IgD-negative memory B cell (primary cell): ENCODE measurements at regions not wholly inside any gene's neighbourhood (a gene's known extent, or its start where the extent isn't known, plus 50 kb on each side); places are given as distances from the start of the nearest gene placed in this dataset.

Source experiments
- H3K27ac Mint-ChIP-seq, 3 donors: one replicate each; pipeline ENCODE4 v1.8.0; 2020 to 2022; ENCODE audit warnings: mild to moderate bottlenecking in 3 of 3, mixed read lengths in 3 of 3, moderate library complexity in 1 of 3
- H3K27me3 Mint-ChIP-seq: one replicate; pipeline ENCODE4 v1.8.0; 2021; ENCODE audit warnings: mixed read lengths
- H3K36me3 Mint-ChIP-seq: one replicate; pipeline ENCODE4 v1.8.0; 2020; ENCODE audit warnings: mild to moderate bottlenecking, mixed read lengths
- H3K4me1 Mint-ChIP-seq, 3 donors: one replicate each; pipeline ENCODE4 v1.8.0; 2020 to 2022; ENCODE audit warnings: mixed read lengths in 3 of 3, mild to moderate bottlenecking in 1 of 3
- H3K4me3 Mint-ChIP-seq, 4 donors: one replicate each; pipeline ENCODE4 v1.8.0; 2020 to 2022; ENCODE audit warnings: mild to moderate bottlenecking in 4 of 4, mixed read lengths in 4 of 4, moderate library complexity in 3 of 4
- H3K9me3 Mint-ChIP-seq, 3 donors: one replicate each; pipeline ENCODE4 v1.8.0; 2020 to 2021; ENCODE audit warnings: mixed read lengths in 3 of 3, mild to moderate bottlenecking in 1 of 3

DNA sequence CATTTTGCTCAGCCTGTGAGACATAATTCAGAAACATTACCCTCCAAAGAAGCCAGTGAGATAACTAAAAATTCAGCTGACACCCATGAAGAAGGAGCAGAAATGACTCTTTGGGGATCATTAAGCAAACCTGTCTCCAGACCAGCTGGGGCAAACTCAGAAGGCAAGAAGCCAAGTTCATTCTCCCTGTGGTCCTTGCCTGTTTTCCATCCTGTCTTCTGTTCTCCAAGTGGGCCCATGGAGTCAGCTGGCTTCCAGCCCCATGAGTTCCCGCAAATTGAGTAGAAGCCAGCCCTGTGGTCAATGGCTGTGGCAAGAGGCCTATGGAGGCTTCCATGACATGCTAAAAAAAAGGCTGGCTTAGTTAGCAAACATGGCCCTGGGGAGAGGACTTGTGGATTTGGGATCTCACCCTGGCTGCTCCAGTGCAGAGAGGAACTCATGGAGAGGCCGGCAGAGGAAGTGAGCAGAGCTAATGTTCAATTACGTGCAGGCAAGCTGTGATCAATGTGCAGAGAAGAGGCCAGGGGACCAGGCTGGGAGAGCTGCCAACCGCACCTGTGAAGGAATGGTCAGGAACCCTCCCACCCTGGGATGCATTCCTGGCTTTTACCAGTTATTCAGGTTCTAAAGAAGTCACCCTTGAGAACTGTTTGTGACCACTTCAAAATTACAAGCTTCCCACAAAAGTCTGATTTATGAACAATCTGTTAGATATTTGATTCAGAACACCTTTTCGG, 229.1 kb downstream of the TSHZ3 start:
- H3K27ac Mint-ChIP-seq = no peak overlapping the region
- no peaks in the 10 kb centered on the region for H3K4me1 Mint-ChIP-seq
- peaks cover 2% of the 10 kb centered on the region for H3K36me3 Mint-ChIP-seq
- no peak overlapping the region for H3K4me3 Mint-ChIP-seq
- H3K9me3 Mint-ChIP-seq = peaks cover 4 to 7% (median 6%) of the 10 kb centered on the region in 3 donors
- H3K27me3 Mint-ChIP-seq = no peaks in the 10 kb centered on the region

DNA sequence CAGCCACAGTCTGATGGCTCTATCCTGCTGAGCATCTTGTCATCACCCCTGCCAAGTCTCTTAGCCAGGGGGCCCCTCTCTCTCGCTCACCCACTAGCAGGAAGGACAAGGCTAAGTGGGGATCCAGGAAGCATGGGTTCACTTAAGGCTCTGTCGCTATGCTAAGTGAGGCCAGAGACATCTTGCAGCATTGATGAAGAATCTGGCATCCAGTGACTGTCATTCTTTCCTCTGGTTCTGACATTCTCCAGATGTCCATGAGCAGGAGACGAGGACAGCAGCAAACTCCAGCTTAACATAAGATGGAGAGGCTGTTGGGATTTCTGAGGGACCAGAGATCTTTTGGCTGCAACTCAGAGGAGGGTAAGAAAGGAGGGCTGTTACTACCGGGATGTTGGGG, 230.2 kb downstream of the TSHZ3 start:
- Mint-ChIP-seq H3K9me3 (peaks cover 4 to 7% (median 6%) of the 10 kb centered on the region in 3 donors), H3K4me3 (no peak overlapping the region), H3K27me3 (no peaks in the 10 kb centered on the region), H3K36me3 (peaks cover 2% of the 10 kb centered on the region), H3K27ac (no peak overlapping the region), H3K4me1 (no peaks in the 10 kb centered on the region)

DNA sequence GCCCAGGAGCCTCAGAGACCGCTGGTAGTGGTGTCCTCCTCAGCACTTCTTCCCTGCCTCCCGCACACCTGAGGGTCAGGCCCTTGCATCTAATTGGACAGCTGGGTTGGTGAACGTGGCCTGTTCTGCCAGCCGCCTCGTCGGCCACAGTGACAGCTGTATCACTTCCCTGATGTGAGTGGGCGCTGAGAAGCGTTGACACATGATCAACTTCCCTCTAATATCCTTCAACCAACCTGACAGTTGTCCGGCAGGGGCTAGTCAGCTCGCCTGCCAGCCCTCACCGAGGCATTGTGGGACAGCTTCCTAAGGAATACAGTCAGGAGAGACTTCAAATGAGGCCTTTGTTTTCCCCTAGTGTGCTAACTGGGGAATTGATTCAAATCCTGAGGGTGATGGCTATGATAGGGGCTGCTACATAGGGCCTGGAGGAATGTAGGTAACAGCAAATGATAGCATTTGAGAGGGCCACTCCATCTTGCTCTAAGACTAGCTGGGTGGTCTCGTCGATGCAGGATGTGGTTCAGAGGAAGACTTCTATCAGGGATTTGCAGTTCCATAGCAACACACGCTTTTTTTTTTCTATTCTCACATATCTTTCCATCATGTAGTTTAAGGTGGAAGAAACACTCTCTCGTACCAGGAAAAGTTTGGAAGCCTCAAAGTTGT, 230.8 kb downstream of the TSHZ3 start:
- peaks cover under 1% of the 10 kb centered on the region for H3K36me3 Mint-ChIP-seq
- no peaks in the 10 kb centered on the region for H3K27me3 Mint-ChIP-seq
- no peak overlapping the region for H3K27ac Mint-ChIP-seq
- H3K4me1 Mint-ChIP-seq = no peaks in the 10 kb centered on the region
- H3K9me3 Mint-ChIP-seq = peaks cover 4 to 7% (median 6%) of the 10 kb centered on the region in 3 donors
- no peak overlapping the region for H3K4me3 Mint-ChIP-seq

DNA sequence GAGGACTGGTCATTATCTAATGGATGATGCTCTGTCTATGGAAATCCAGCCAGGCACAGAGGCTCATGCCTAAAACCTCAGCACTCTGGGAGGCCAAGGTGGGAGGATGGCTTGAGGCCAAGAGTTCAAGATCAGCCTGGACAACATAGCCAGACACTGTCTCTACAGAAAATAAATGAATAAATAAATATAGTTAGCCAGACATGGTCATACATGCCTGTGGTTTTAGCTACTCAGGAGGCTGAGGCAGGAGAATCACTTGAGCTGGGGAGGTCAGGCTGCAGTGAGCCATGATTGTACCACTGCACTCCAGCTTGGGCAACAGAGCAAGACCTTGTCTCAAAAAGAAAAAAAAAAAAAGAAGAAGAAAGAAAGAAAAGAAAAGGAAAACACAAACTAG, 234.7 kb downstream of the TSHZ3 start:
- Mint-ChIP-seq H3K9me3 (peaks cover 3 to 5% (median 4%) of the 10 kb centered on the region in 3 donors), H3K4me1 (no peaks in the 10 kb centered on the region), H3K27ac (no peak overlapping the region), H3K4me3 (no peak overlapping the region), H3K36me3 (no peaks in the 10 kb centered on the region), H3K27me3 (no peaks in the 10 kb centered on the region)

DNA sequence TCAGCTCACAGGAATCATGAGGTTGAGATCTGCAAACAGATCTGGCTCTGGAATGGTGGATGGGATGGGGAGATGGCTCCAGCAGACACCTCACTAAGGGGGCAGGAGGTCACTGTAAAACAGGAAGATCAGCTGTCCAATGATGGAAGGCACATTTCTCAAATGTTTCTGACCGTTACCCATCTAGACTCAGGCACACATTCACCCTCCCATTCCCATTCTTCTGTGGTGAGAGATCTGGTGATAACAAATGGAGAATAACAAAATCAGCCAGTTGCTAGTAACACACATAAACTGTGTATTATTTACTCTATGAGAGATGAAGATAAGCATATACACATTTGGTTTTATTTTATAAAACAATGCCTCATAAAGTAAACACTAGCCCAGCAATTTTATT, 235.9 kb downstream of the TSHZ3 start:
- peaks cover 2% of the 10 kb centered on the region for H3K27me3 Mint-ChIP-seq
- H3K4me3 Mint-ChIP-seq = no peak overlapping the region
- no peaks in the 10 kb centered on the region for H3K4me1 Mint-ChIP-seq
- peaks cover 0 to 6% (median 0%) of the 10 kb centered on the region in 3 donors for H3K9me3 Mint-ChIP-seq
- H3K36me3 Mint-ChIP-seq = no peaks in the 10 kb centered on the region
- no peak overlapping the region for H3K27ac Mint-ChIP-seq

DNA sequence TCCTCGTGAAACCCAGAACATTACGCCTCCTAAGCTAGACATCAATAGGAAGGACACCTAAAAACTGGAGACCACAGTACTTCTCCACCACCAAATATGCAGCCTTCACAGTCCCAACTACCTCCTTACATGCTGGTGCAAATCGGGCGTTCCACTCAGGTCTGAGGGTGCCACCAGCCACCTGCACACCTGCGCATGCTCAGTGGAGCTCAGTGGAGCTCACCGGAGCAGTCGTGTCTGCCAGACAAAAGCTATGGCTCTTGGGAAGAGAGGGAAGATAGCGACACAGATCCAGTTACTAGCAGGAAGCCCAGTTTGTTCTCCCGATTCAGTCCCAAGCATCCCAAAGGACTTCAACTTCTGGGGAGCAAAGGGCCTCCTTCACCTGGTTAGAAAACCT, 237.1 kb downstream of the TSHZ3 start:
- Mint-ChIP-seq H3K27ac (no peak overlapping the region), H3K4me1 (no peaks in the 10 kb centered on the region), H3K9me3 (peaks cover 0 to 6% (median 0%) of the 10 kb centered on the region in 3 donors), H3K27me3 (peaks cover 2% of the 10 kb centered on the region), H3K4me3 (no peak overlapping the region), H3K36me3 (no peaks in the 10 kb centered on the region)

DNA sequence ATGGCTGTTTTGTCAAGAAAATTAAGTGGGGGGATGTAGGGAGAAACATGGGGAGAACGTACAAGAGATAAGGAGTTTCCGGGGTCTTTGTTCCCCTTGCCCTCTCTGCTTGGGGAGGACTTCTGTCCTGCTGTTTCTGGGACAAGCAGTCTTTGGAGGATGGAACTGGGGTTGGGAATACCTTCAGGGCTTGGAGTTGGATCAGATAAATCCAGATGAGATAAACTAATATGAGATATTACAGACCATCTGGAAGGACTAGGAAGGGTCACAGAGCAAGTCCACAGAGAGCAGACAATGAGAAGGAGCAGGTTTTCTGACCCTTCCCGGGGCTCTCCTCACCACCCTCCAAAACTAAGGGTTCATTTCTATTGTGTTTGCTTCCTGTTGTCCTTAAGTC, 237.5 kb downstream of the TSHZ3 start:
- Mint-ChIP-seq H3K4me3 (no peak overlapping the region), H3K9me3 (peaks cover 0 to 4% (median 0%) of the 10 kb centered on the region in 3 donors), H3K27me3 (peaks cover 2% of the 10 kb centered on the region), H3K4me1 (no peaks in the 10 kb centered on the region), H3K27ac (no peak overlapping the region), H3K36me3 (no peaks in the 10 kb centered on the region)

DNA sequence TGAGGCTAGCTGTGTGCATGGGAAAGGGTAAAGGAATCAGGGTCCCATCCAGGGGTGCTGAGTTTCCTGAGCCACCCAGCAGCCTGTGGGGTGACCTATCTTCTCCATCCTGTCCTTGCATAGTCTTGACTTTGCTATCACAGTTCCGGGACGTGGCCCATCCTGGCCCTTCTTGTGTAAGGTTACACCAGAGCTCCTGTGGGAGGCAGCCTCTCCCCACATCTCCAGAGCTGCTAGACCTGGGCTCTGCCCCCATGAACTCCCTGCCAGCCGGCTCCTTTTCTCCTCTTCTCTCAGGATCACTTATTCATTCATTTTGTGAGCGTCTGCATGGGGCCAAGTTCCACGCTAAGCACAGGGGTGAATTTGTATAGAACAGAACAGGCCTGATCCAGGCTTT, 238.9 kb downstream of the TSHZ3 start:
- no peaks in the 10 kb centered on the region for H3K4me1 Mint-ChIP-seq
- H3K27me3 Mint-ChIP-seq = peaks cover 2% of the 10 kb centered on the region
- H3K36me3 Mint-ChIP-seq = no peaks in the 10 kb centered on the region
- peaks cover 0 to 4% (median 3%) of the 10 kb centered on the region in 3 donors for H3K9me3 Mint-ChIP-seq
- no peak overlapping the region for H3K4me3 Mint-ChIP-seq
- no peak overlapping the region for H3K27ac Mint-ChIP-seq

DNA sequence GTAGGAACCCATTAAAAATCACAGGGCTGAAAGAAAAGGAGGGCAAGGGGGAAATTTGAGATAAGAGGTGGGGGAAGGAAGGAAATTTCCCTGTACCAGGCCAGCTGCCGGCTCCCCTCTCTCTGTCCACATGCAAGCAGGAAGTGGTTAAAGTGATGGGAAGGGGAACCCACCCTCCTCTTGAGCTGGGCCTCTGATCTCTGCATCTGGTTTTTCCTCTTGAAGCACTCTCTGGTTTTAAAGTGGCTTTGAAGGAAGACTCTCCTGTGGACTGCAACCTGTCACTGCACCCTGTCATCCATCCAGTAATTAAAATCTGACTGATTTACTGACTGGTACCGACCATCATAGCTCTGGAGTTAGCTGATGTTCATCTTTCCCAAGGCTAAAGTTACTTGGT, 239.6 kb downstream of the TSHZ3 start:
- peaks cover 2 to 4% (median 3%) of the 10 kb centered on the region in 3 donors for H3K9me3 Mint-ChIP-seq
- no peaks in the 10 kb centered on the region for H3K36me3 Mint-ChIP-seq
- H3K27me3 Mint-ChIP-seq = peaks cover 2% of the 10 kb centered on the region
- no peak overlapping the region for H3K27ac Mint-ChIP-seq
- no peak overlapping the region for H3K4me3 Mint-ChIP-seq
- H3K4me1 Mint-ChIP-seq = no peaks in the 10 kb centered on the region

DNA sequence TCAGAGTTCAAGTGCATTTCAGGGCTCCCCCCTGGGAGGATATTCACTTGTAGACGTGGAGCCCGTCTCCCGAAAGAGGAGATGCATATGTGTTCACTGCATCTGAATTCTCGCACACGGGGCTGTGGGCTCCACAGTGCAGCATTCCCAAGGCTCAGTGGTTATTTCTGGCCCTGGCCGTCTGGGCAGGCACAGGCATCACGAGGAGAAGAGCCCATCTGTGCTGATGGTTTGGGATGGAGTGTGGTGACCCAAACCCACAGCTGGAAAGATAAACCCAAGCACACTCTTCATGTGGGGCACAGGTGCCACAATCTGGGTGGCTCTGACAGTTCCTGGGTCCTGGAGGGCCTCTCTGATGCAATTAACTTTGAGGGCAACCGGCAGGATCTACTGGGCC, 242.1 kb downstream of the TSHZ3 start:
- H3K4me3 Mint-ChIP-seq = no peak overlapping the region
- H3K27ac Mint-ChIP-seq = no peak overlapping the region
- no peaks in the 10 kb centered on the region for H3K4me1 Mint-ChIP-seq
- peaks cover 2 to 8% (median 3%) of the 10 kb centered on the region in 3 donors for H3K9me3 Mint-ChIP-seq
- H3K27me3 Mint-ChIP-seq = peaks cover 2% of the 10 kb centered on the region
- no peaks in the 10 kb centered on the region for H3K36me3 Mint-ChIP-seq

DNA sequence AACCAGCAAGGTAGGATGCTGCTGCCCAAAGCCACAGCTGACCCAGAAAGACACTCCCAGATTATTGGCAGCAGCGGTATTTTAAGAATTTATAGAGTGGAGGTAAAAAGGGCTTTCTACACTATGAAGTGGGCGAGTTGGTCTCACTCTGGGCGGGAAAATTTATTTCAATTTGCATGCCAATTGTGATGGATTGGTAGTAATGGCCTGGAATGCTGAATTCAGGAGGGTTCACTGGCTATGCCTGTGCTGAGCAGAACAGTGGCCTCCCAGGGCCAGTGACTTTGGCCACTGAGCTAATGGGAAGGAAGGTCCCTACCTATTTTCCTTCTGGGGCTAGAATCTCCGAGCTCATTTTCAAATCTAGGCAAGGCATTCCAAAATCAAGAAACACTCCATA, 243.5 kb downstream of the TSHZ3 start:
- H3K4me3 Mint-ChIP-seq = no peak overlapping the region
- peaks cover 2% of the 10 kb centered on the region for H3K27me3 Mint-ChIP-seq
- no peaks in the 10 kb centered on the region for H3K36me3 Mint-ChIP-seq
- H3K27ac Mint-ChIP-seq = no peak overlapping the region
- peaks cover 2 to 5% (median 3%) of the 10 kb centered on the region in 3 donors for H3K9me3 Mint-ChIP-seq
- no peaks in the 10 kb centered on the region for H3K4me1 Mint-ChIP-seq

DNA sequence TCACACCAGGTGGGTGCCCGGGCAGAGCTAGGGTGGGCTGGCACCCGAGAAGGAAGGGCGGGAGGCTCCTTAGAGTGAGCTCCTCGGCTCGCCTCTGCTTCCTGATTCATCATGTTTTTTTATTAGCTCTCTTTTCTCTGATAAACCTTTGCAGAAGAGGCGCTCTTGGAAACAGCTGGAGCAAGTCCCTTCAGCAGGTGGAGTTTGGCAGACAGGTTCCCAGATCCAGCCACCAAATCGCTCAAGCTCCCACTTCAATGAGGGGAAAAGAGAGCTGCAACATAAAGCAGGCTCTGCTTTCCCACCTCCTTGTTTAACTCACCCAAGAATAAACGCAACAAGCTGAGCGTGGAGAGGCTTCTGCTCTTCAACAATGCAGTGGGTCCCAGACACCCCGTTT, 244.8 kb downstream of the TSHZ3 start:
- H3K9me3 Mint-ChIP-seq = peaks cover 2 to 5% (median 3%) of the 10 kb centered on the region in 3 donors
- H3K36me3 Mint-ChIP-seq = no peaks in the 10 kb centered on the region
- H3K27ac Mint-ChIP-seq = no peak overlapping the region

DNA sequence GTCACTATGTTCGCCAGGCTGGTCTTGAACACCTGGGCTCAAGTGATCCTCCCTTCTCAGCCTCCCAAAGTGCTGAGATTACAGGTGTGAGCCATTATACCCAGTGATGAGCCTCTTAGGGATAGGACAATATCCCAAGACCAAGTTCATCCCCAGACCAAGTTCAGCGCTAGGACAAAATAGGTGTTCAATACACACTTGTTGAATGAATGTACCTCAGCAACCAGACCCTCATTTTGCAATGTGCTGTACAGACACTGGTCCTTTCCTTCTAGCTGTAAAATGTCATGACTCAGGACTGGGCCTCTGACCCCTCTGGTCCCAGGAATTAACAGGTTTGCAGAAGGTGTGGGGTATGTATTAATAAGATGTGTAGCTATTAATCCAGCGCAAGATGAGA, 246.0 kb downstream of the TSHZ3 start:
- no peaks in the 10 kb centered on the region for H3K4me1 Mint-ChIP-seq
- no peaks in the 10 kb centered on the region for H3K27me3 Mint-ChIP-seq
- H3K27ac Mint-ChIP-seq = no peak overlapping the region
- no peak overlapping the region for H3K4me3 Mint-ChIP-seq
- no peaks in the 10 kb centered on the region for H3K36me3 Mint-ChIP-seq
- H3K9me3 Mint-ChIP-seq = peaks cover 2 to 4% (median 3%) of the 10 kb centered on the region in 3 donors

More for the DNA sequence above, 244.8 kb downstream of the TSHZ3 start:
- Mint-ChIP-seq H3K4me3 (no peak overlapping the region), H3K4me1 (no peaks in the 10 kb centered on the region), H3K27me3 (peaks cover 2% of the 10 kb centered on the region)

DNA sequence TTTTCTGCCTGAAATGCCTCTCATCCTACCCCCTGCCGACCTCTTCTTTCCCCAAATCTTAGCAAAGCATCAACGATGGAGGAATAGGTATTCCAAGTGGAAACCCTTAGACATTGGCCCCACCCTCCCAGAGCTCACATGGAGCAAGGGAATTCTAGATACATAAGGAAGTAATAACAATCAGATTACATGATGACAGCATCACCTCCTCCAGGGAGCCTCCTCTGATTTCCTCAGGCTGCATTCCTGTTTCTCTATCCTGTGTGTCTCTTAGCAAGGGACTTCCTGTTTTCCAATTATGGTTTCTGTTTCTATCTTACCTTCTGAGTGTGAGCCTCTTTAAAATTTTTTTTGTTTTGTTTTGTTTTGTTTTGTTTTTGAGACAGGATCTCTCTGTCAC, 246.6 kb downstream of the TSHZ3 start:
- H3K4me3 Mint-ChIP-seq = no peak overlapping the region
- no peaks in the 10 kb centered on the region for H3K36me3 Mint-ChIP-seq
- no peaks in the 10 kb centered on the region for H3K27me3 Mint-ChIP-seq
- no peak overlapping the region for H3K27ac Mint-ChIP-seq
- no peaks in the 10 kb centered on the region for H3K4me1 Mint-ChIP-seq
- H3K9me3 Mint-ChIP-seq = peaks cover 2 to 4% (median 3%) of the 10 kb centered on the region in 3 donors

DNA sequence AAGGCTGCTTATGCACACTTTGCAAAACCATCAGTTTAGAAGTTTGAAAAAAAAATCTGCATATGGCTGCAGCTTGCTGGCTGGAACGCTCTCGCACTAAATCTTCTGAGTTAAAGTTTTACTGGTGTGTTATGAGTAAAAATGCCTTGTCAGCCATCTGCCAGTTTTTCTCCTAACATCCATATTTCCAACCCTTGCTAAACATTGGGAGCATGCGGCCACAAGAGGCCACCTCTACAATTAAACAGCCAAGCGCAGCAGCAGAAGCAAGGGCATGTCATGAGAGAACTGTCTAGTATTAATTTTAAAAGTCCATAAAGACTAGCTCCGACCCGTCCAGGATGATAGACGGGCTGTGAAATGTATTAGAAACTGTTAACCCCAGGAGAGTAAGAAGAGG, 248.3 kb downstream of the TSHZ3 start:
- no peak overlapping the region for H3K4me3 Mint-ChIP-seq
- no peaks in the 10 kb centered on the region for H3K4me1 Mint-ChIP-seq
- H3K27ac Mint-ChIP-seq = no peak overlapping the region
- H3K27me3 Mint-ChIP-seq = no peaks in the 10 kb centered on the region
- no peaks in the 10 kb centered on the region for H3K36me3 Mint-ChIP-seq
- H3K9me3 Mint-ChIP-seq = peaks cover under 1 to 4% (median 2%) of the 10 kb centered on the region in 3 donors

DNA sequence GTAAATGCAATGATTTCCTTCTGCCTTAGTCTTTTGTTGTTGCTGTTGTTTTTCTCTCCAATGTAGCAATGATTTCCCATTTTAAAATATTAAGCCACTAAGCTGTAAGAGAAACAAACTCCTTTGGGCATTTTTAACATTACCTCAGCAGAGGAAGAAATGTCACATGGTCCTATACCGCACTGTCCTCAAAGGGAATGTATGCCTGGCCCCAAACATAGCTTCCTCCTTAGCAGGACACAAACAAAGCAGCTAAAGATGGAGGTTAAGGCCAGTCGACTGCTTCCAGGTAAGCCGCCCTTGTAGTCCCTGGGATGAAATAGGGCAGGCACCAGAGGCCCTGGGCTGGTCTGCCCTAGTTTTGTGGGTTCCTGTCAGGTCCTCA, 249.0 kb downstream of the TSHZ3 start:
- Mint-ChIP-seq H3K27me3 (no peaks in the 10 kb centered on the region), H3K9me3 (peaks cover 4 to 5% (median 4%) of the 10 kb centered on the region in 3 donors), H3K27ac (peak overlapping the region in 1 of 3 donors; percentile 68), H3K4me1 (no peaks in the 10 kb centered on the region), H3K36me3 (no peaks in the 10 kb centered on the region), H3K4me3 (no peak overlapping the region)
